NCI-H2171 (cell line): ENCODE measurements at regions not wholly inside any gene's neighbourhood (a gene's known extent, or its start where the extent isn't known, plus 50 kb on each side); places are given as distances from the start of the nearest gene placed in this dataset.

Experiments
- DNase-seq: peaks from one replicate; lab custom pipeline; 2025; lab: John Stamatoyannopoulos, UW

DNA sequence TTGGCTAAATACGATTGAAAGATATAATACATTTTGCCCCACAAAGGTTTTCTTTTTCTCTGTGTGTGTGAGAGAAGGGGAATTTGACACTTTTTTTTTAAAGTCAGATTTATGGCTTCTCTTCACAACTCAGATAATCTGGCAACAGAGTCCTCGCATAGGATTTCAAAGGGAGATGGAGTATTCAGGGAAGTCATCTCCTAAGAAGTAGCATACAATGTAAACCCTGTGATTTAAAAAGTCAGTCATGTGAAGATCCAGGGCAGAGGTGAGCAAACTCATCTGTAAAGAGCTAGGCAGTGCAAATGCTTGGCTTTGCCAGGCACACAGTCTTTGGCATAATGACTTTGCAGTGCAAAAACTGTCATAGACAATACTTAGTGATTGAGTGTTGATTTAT, 1526.3 kb downstream of the AACS start:
- no peak for DNase-seq

DNA sequence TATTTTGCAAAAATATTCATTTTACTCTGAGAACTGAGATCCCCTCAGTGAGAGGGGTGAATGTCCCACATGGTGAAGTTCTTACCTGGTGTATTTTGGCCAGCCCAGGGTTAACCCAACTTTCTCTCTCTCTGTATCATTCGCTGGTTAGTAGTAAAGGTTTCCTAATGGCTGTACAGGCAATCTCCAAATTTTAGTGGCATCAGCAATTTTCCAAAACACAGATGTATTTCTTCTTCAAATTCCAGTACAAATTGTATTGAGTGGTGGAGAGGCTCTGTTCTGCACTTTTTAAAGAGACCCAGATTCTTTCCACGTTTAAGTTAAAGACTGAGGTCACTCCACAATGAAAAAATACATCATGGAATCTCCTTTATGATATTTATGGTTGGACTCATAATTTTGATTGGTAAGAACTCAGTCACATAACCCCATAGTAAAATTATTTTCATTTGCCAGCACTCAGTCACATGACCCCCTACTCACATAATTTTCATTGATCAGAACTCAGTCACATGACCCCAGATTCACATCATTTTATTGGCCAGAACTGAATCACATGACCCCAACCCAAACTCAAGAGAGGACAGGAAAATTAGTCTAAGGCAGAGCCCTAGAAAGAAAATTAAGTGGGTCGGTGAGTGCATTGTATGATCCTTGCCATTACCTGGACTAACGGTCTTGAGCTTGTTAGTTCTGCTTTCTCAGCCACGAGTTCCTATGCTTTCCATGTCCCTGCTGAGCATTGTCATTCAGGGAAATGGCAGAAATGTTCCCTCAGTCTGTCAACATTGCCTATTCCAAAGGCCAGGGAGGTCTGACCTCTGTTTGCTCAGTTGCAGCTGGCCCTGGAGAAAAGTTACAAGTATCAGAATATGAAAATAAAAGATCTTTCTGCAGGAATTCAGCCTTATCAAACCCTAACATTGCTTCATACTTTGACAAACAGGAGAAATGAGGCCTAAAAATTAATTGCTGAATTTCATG, 1536.2 kb downstream of the AACS start:
- DNase-seq, result no peak

DNA sequence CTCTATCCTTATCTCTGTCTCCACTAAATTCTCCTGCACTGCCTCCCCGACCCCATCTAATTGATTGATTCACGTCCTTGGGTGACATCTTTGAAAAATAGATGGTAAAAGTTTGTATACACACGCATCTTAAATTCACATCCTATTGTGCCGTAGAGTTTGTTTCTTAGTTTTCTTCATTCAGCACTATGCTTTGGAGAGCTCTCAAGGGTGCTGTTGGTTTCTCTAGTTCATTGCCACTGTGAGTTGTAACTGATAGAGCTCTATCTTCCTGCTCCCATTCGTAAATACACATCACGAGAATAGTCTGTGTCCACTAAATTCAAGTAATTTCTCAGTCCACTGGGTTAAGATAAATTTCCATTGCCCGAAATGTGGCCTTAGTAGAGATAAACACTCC, 1537.4 kb downstream of the AACS start:
- DNase-seq, result no peak

DNA sequence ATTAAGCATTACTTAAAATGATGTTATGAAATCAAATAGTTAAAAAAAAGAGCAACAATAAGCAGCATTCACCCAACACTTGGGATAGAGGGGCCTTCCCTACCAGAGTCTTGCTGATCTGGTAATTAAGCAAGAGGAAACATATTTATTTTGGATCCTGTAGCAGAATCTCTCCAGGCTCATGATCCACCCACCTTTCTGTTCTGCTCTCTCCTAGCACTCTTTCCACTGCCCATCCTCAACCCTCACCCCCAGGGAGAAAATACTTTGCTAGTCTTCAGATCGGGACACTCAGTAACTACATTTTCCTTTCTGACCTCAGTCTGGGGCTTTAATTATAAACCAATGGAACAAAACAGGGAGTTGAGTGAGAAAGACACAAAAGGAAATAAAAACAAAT, 1541.9 kb downstream of the AACS start:
- DNase-seq, result no peak

- no peak for DNase-seq
These were observed 1542.6 kb downstream of the AACS start for GRCh38 chr12:126607867-126608266.

GRCh38 chr12:126608607-126609175, 1543.5 kb downstream of the AACS start:
- DNase-seq, result no peak

DNA sequence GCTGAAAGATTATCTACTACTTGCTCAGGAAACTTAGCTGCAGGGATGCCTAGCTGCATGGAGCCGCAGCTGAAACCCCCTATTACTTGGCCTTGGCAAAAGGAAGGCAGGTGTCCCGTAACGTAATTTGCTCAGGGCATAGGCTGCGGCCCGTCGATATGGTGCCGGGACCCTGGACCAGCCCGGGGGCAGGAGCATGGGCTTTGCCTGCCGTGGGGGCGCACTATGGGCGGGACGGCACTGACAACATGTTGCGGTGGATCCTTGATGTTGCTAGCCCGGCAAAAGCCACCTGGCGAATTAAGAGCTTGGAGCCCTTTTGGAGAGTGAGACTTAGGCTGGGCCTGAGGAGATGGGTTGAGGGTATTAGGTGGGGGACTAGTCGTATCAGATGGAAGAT, 1551.2 kb downstream of the AACS start:
- DNase-seq, result no peak

GRCh38 chr12:126617312-126617711, 1552.1 kb downstream of the AACS start:
- DNase-seq, result no peak

GRCh38 chr12:126627596-126627995, 1562.4 kb downstream of the AACS start:
- no peak for DNase-seq

DNA sequence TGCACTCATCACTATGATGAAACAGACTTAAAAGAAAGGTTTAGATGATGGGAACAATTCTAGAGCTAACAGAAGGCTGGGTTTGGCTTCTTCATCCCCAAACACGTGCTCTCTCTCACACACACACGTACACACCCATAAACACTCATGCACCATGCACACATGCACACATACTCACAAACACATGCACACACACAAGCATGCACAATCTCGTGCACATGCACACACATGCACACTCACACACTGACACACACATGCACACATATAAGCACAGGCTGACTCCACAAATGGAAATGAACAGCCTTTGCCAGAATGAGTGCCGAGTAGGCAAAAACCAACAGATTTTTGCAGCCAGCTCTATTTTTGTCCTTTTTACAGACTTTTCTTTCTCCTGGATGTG, 1571.6 kb downstream of the AACS start:
- DNase-seq, result no peak

DNA sequence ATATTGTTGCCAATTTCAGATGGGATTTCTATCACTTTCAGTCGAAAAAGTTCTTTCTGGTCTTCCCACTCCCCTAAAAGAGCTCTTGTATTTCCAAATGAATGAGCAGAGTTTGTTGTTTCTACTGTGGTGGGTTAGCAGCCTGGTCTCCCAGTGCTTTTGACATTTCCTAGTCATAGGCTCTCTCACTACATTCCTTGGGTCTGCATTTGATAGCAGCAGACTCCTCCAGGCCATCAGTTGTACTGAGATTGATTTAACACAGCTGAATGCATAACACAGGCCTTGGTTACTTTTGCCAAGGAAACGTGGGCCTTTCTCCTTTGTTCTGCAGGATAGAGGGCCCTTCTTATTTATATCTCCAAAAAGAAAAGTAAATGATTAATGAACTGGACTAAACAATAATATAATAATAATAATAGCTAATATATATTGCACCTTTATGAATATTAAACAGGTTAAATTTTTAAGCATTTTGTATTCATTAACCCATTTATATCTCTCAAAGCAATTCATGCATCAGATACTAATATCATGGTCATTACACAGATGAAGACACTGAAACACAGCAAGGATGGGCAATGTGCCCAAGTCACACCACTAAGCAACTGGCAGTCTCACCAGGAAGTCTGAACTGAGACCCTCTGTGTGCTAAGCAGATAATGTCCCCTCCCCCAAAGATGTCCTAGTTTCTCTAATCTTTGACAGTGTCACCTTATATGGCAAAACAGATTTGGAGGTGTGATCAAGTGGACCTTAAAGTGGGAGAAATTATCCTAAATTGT, 1579.2 kb downstream of the AACS start:
- no peak for DNase-seq

- DNase-seq, result no peak
These were observed 1582.8 kb downstream of the AACS start for GRCh38 chr12:126648074-126648473.

- DNase-seq, result no peak
These were observed 1585.9 kb downstream of the AACS start for GRCh38 chr12:126651133-126651532.

DNA sequence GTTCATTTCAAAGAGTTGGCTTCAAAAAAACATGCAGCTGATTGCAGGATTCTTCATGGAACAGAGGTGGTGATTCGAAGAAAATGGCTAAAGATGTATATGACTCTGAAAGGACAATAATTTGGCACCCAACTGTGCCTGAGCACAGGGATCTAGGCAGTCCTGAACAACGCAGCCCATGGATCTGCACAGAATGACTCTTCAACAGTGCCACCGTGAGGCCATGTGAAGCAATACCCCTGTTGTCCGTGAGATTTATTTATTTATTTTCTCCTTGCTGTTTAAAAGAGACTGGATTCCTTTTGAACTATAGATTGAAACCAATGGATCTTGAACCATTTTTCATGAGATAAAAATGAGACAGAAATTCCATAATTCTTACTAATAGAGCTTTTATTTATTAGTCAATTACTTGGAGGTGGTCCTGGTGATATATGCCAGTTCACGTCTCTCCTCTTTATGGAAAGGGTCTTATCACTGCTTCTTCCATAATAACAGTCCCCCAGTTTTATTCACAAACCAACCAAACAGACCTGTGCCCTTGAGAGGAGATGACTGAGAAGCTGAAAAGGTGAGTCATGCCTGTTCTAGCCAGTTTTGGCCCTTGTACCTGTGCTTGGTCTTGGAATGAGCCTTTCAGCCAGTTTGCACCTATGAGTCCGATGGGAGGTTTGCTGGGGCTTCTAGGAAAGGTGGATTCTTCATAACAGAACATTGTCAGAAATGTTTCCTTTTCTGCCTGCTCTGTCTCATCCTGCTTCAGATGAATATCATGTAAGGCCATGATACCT, 1598.3 kb downstream of the AACS start:
- DNase-seq, result peak; percentile 5

GRCh38 chr12:126667339-126667738, 1599.6 kb upstream of the TMEM132C start:
- DNase-seq, result no peak

DNA sequence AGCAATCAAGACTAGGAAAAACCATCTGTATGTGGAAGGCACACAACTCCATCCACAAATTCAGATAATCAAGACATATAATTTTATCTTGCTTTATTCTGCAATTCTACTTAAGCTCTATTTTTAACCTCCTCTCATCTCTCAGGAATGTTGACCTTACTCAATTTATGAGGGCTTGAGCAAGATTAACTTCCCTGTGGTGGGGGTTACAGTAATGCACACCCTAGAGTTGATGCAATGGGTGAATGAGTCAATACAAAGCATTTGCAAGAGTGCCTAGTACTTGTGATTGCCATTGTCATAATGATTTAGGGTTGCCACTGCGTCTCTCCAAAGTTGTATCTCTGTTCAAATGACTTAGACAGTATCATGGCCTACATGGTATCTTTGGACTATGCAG, 1598.4 kb upstream of the TMEM132C start:
- DNase-seq, result no peak

GRCh38 chr12:126668961-126669360, 1598.0 kb upstream of the TMEM132C start:
- no peak for DNase-seq

DNA sequence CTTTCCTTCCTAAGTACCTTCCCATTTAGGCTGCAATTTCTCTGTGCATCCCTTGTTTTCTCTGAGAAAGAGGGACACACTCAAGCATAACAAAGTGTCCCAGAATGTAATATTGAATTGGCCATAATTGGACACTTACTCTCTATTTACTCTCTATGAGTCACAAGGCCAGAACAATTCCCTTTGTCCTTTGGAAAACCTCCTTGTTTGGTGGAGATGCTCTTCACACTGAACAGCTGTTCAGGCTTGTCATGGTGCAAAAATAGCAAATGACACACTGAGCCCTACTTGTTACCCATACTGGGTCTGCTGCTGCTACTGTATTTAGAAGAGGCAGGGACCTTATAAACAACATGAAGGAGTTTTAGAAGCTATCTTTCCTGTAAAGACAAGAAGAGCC, 1590.5 kb upstream of the TMEM132C start:
- DNase-seq, result no peak

- no peak for DNase-seq
These were observed 1585.3 kb upstream of the TMEM132C start for GRCh38 chr12:126681676-126682075.

DNA sequence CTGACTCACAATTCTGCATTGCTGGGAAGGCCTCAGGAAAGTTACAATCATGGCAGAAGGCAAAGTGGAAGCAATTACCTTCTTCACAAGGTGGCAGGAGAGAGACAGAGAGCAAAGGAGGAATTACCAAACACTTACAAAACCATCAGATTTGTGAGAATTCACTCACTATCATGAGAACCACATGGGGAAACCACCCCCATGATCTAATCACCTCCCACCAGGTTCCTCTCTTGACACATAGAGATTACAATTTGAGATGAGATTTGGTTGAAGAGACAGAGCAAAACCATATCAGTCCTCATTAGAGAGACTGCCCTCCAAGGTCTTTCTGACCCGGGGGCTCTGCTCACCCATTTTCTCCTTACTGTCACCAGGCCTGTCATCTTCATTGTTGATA, 1582.3 kb upstream of the TMEM132C start:
- DNase-seq, result no peak

- DNase-seq, result no peak
These were observed 1581.3 kb upstream of the TMEM132C start for GRCh38 chr12:126685636-126686035.

- DNase-seq, result no peak
These were observed 1578.4 kb upstream of the TMEM132C start for GRCh38 chr12:126688556-126688955.
